ENCODE measurements at regions not wholly inside any gene's neighbourhood (a gene's known extent, or its start where the extent isn't known, plus 50 kb on each side); places are given as distances from the start of the nearest gene placed in this dataset.

DNA sequence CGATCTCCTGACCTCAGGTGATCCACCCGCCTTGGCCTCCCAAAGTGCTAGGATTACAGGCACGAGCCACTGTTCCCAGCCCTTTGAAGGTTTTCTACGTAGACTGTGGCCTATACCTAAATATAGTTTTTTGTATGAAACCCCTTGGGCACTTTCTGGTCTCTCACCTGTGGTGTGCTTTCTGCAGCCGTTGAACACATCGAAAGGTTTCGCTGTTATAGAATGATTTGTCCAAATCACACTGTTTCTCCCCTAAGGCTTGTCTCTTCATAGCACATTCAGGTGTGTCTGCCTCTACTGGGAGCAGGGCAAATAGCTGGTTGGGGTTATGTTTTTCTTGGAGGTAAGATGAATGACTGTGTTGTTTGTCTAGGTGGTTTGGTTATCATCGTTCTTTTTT, 597.9 kb downstream of the RNF144B start:
- no peaks in the 10 kb centered on the region for H3K27me3 ChIP-seq (ENCODE audit: insufficient read depth, low read depth)
- no peaks in the 10 kb centered on the region for H3K9me3 ChIP-seq (ENCODE audit: insufficient read depth, low read depth)
- H3K79me2 ChIP-seq (ENCODE audit: low read depth) = no peaks in the 10 kb centered on the region
- H3K4me2 ChIP-seq = no peak overlapping the region
- no peaks in the 10 kb centered on the region for H3K9me2 ChIP-seq (ENCODE audit: insufficient read depth)
- BruUV-seq (replicated peaks) = no TSS peak
- ChIA-PET POLR2A (ENCODE audit: unreplicated experiment) (no interaction called here), CTCF (no interaction called here)
- intact Hi-C loops (cut with micrococcal nuclease; ENCODE audit: unreplicated experiment) = no loop called here
- H4K20me1 ChIP-seq (ENCODE audit: insufficient read depth) = no peaks in the 10 kb centered on the region
- no peaks in the 10 kb centered on the region for H3K36me3 ChIP-seq (ENCODE audit: low read depth)
- H3K4me3 ChIP-seq = no peak overlapping the region
- no peak overlapping the region for H2AFZ ChIP-seq
- no peaks in the 10 kb centered on the region for H3K4me1 ChIP-seq (replicated peaks; ENCODE audit: insufficient read depth)
- H3F3A ChIP-seq (ENCODE audit: insufficient read depth, low read depth) = no peaks in the 10 kb centered on the region
- no peak overlapping the region for H3K27ac ChIP-seq
- DNase-seq = no peak
- TF ChIP-seq, protein P1, sequence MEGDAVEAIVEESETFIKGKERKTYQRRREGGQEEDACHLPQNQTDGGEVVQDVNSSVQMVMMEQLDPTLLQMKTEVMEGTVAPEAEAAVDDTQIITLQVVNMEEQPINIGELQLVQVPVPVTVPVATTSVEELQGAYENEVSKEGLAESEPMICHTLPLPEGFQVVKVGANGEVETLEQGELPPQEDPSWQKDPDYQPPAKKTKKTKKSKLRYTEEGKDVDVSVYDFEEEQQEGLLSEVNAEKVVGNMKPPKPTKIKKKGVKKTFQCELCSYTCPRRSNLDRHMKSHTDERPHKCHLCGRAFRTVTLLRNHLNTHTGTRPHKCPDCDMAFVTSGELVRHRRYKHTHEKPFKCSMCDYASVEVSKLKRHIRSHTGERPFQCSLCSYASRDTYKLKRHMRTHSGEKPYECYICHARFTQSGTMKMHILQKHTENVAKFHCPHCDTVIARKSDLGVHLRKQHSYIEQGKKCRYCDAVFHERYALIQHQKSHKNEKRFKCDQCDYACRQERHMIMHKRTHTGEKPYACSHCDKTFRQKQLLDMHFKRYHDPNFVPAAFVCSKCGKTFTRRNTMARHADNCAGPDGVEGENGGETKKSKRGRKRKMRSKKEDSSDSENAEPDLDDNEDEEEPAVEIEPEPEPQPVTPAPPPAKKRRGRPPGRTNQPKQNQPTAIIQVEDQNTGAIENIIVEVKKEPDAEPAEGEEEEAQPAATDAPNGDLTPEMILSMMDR (conservative IDR thresholded peaks at IDR 0.05) = no peak
- TF ChIP-seq EZH2 (IDR thresholded peaks at IDR 0.05; ENCODE audit: low read depth) = no peak

GRCh38 chr6:18985996-18986395, 598.8 kb downstream of the RNF144B start:
- ChIA-PET CTCF (no interaction called here), POLR2A (ENCODE audit: unreplicated experiment) (no interaction called here)
- Histone ChIP-seq H3F3A (ENCODE audit: insufficient read depth, low read depth) (no peaks in the 10 kb centered on the region), H3K9me3 (ENCODE audit: insufficient read depth, low read depth) (no peaks in the 10 kb centered on the region), H3K36me3 (ENCODE audit: low read depth) (no peaks in the 10 kb centered on the region), H3K79me2 (ENCODE audit: low read depth) (no peaks in the 10 kb centered on the region), H3K4me1 (replicated peaks; ENCODE audit: insufficient read depth) (no peaks in the 10 kb centered on the region), H3K27ac (no peak overlapping the region), H3K9me2 (ENCODE audit: insufficient read depth) (no peaks in the 10 kb centered on the region), H3K4me2 (no peak overlapping the region), H2AFZ (no peak overlapping the region), H3K4me3 (no peak overlapping the region), H3K27me3 (ENCODE audit: insufficient read depth, low read depth) (no peaks in the 10 kb centered on the region), H4K20me1 (ENCODE audit: insufficient read depth) (no peaks in the 10 kb centered on the region)
- no peak for DNase-seq
- BruUV-seq (replicated peaks) = no TSS peak
- intact Hi-C loops (cut with micrococcal nuclease; ENCODE audit: unreplicated experiment) = no loop called here
- TF ChIP-seq, protein P1 (conservative IDR thresholded peaks at IDR 0.05) = no peak
- TF ChIP-seq EZH2 (IDR thresholded peaks at IDR 0.05; ENCODE audit: low read depth) = no peak

DNA sequence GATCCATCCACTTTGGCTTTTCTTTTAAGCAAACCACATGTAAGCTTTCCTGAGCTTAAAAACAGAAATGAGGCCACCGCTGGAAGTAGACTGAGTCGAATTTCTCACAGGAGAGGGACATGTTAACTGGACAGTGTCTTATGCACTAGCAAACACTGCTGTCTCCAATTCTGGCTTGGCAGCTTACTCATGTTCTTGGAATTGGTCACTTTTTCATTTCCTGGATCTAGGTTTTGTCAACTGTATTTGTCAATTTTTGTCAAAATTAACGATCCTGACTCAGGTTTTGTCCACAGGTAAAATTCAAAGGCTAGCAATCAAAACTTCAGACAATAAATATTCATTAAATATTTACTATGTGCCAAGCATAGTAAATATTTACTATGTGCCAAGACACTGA, 601.5 kb downstream of the RNF144B start:
- H3K9me3 ChIP-seq (ENCODE audit: insufficient read depth, low read depth) = no peaks in the 10 kb centered on the region
- intact Hi-C loops (cut with micrococcal nuclease; ENCODE audit: unreplicated experiment) = no loop called here
- DNase-seq = no peak
- H2AFZ ChIP-seq = no peak overlapping the region
- ChIA-PET POLR2A (ENCODE audit: unreplicated experiment) (no interaction called here), CTCF (no interaction called here)
- H3K79me2 ChIP-seq (ENCODE audit: low read depth) = no peaks in the 10 kb centered on the region
- H3K9me2 ChIP-seq (ENCODE audit: insufficient read depth) = no peaks in the 10 kb centered on the region
- no peaks in the 10 kb centered on the region for H3K27me3 ChIP-seq (ENCODE audit: insufficient read depth, low read depth)
- H3K27ac ChIP-seq = no peak overlapping the region
- no TSS peak for BruUV-seq (replicated peaks)
- H3F3A ChIP-seq (ENCODE audit: insufficient read depth, low read depth) = no peaks in the 10 kb centered on the region
- no peaks in the 10 kb centered on the region for H3K4me1 ChIP-seq (replicated peaks; ENCODE audit: insufficient read depth)
- no peaks in the 10 kb centered on the region for H3K36me3 ChIP-seq (ENCODE audit: low read depth)
- H4K20me1 ChIP-seq (ENCODE audit: insufficient read depth) = no peaks in the 10 kb centered on the region
- no peak overlapping the region for H3K4me2 ChIP-seq
- no peak for TF ChIP-seq EZH2 (IDR thresholded peaks at IDR 0.05; ENCODE audit: low read depth)
- TF ChIP-seq, protein P1 (conservative IDR thresholded peaks at IDR 0.05) = no peak
- no peak overlapping the region for H3K4me3 ChIP-seq

All from PC-9 (cell line).